Fibroblast of pulmonary artery (primary cell): ENCODE measurements at regions not wholly inside any gene's neighbourhood (a gene's known extent, or its start where the extent isn't known, plus 50 kb on each side); places are given as distances from the start of the nearest gene placed in this dataset.
"Not testable (repeated sequence)": the region's sequence is repeated elsewhere in the genome, so short reads cannot be mapped to it uniquely, and the experiment has no call there.

ENCODE experiments used
- DNase-seq: peaks from one replicate; pipeline ENCODE4 v3.0.0-alpha.2; 2010; ENCODE audit warnings: low read depth
- H3K4me3 ChIP-seq: replicated peaks from 2 replicates; pipeline ENCODE4 v1.5.1; 2011; ENCODE audit warnings: low read depth, mild to moderate bottlenecking, control low read depth, low read length, moderate library complexity
- CTCF ChIP-seq: IDR thresholded peaks from 2 replicates; pipeline ENCODE4 v1.5.1; 2011; ENCODE audit warnings: mild to moderate bottlenecking, control low read depth, low read length, inconsistent platforms; ENCODE audit errors: missing control alignments

DNA sequence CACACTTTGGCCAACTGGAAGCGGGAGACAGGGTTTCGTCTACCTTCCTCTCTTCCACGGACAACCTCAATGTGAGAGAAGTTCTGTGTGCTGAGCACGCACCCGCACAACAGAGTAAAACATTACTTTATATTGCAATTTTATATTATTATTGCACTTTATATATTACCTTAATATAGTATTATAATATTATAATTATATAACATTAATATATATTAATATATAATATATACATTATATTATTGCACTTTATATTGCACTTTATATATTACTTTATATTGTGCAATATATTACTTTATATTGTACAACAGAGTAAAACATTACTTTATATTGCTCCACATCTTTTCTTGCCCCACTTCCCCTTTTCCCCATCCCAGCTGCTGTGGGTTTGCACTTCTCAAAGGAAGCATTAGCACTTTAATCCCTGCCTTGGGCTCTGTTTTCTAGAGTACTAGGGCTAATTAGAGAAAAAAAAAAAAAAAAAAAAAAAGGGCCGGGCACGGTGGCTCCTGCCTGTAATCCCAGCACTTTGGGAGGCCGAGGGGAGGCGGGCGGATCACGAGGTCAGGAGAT, 76.4 kb upstream of the SLC4A7 start:
- no peak for DNase-seq
- TF ChIP-seq CTCF = no peak
- H3K4me3 ChIP-seq = no peak overlapping the region

DNA sequence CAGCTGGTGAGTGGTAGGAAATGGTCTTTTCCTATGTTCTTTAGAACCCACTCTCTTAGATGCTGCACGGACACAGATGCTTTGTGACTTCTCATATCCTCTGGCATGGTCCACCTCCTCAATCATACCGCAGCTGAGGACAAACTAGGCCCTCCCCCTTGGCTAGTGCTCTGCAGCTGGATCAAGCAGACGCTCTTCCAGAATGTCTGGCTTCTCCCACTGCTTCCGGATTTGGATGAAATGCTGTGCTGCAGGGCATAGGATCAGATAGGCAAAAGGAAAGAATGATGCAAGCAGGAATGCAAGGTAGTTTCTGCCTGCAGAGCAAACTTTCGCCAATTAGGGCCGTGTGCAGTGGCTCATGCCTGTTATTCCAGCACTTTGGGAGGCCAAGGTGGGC, 75.7 kb upstream of the SLC4A7 start:
- peak; percentile 96 for DNase-seq
- no peak for TF ChIP-seq CTCF
- H3K4me3 ChIP-seq = no peak overlapping the region

DNA sequence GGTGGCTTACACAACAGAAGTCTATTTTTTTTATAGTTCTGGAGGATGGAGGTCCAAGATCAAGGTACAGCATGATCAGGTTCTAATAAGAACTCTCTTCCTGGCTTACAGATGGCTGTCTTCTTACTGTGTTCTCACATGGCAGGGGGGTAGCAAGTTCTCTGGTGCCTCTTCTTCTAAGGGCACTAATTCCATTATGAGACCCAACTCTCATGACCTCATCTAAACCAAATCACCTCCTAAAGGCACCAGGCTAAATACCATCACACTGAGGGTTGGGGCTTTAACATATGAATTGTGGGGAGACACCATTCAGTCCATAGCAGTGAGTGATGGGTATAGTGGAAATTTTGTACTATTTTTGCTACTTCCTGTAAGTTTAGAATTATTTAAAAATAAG, 75.2 kb upstream of the SLC4A7 start:
- no peak overlapping the region for H3K4me3 ChIP-seq
- TF ChIP-seq CTCF = no peak
- DNase-seq = no peak

DNA sequence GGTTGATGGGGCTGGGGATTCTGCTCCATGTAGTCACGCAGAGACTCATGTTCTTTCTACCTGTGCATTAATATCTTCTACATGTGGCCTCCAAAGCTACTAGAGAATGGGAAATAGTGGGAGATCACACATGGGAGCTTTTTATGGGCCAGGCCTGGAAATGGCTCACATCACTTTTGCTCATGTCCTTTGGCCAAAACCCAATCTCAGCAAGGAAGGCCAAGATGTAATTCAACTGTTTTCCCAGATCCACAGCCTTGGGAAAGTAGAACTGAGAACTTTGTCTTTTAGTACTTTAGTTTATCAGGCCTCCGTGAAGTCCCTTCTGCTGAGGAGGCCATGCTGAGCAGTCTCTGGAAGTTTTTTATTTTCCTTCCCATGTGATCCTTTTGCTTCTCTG, 73.2 kb upstream of the SLC4A7 start:
- H3K4me3 ChIP-seq = no peak overlapping the region
- DNase-seq = no peak
- no peak for TF ChIP-seq CTCF

DNA sequence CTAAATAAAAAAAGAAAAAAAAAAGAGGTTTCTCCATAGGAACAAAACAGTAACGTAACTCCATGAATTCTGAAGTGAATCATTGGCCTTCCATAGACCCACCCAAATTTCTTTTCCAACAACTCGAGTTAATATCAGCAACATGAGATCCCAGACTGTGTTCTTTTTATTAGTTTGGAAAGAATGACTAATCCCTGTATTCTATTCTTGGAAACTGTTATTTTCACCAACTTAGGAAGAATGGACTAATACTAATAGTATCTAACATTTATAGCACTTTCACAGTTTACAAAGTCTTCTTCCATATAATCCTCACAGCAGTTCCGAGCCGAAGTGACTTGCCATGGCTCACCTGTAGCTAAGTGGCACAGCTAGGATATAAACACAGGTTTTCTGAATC, 72.7 kb upstream of the SLC4A7 start:
- peak; percentile 63 for DNase-seq
- no peak overlapping the region for H3K4me3 ChIP-seq
- TF ChIP-seq CTCF = no peak

- TF ChIP-seq CTCF = no peak
- DNase-seq = no peak
- no peak overlapping the region for H3K4me3 ChIP-seq
Measured at GRCh38 chr3:27554706-27555105, 70.5 kb upstream of the SLC4A7 start.

DNA sequence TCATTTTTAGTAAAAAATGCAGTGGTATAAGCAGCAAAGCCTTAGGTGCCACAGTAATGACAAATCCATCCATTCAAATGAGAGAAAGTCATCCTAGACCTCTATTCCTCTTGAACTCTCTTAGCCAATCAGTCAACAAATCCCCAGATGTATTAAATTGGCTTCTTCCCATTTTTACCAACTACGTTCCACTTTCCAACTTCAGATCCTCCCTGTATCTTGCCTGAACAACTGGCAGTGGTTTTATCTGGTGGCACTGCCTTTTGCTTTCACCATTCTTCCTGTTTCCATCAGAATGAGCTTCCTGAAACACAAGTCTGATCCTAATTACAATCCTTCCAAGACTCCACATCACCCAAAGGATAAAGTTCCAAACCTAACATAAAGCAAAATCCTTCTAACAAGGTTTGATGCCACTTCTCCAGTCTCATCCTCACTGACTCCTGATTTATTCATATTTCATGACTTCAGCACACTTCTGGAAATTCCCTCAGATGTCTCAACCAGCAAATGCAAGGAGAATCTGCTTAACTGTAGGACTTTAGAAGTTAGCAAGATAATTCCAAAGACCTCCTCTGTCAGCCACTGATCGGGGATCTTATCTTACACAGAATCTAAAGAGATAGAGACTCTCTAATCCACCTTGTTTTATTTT, 69.8 kb upstream of the SLC4A7 start:
- DNase-seq = no peak
- TF ChIP-seq CTCF = no peak
- H3K4me3 ChIP-seq = no peak overlapping the region

DNA sequence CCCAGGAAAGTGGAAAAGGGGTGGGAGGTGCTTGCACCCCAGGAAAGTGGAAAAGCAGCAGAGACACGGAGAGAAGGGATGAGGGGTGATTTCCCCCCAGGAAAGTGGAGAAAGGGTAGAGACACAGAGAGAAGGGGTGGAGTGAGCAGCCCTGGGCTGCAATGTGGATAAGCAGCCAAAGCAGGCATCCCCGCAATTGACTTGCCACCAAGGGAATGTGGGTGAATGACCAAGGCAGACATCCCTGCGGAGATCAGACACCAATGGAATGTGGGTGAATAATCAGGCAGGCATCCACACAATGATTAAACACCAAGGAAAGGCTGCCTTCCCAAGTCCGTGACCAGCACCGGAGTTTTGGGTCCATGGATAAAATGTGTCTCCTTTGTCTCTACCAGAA, 68.5 kb upstream of the SLC4A7 start:
- DNase-seq = peak; percentile 63
- H3K4me3 ChIP-seq = not testable (repeated sequence)

DNA sequence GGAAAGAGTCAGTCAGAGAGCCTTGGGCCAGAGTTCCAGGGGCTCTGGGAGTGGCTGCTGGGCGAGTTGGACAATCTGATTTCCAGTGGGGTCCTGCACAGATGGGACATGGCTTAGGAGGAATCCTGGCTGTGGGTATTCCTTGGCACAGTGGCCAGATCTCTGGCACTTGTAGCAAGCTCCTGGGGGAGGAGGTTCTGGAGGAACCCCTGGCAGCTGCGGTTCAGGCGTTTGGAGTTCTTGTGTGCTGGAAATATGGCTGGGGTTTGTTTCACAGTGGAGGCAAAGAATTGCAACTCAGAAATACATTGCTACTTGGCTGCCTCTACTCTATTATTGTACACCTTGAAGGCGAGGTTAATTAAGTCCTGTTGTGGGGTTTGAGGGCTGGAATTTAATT, 67.2 kb upstream of the SLC4A7 start:
- not testable (repeated sequence) for H3K4me3 ChIP-seq, DNase-seq
